Parathyroid adenoma (tissue), 2 donors: ENCODE measurements at regions not wholly inside any gene's neighbourhood (a gene's known extent, or its start where the extent isn't known, plus 50 kb on each side); places are given as distances from the start of the nearest gene placed in this dataset.
A peak's percentile ranks its signal among the peaks of the same experiment; 100 is the strongest.

ENCODE experiments used
- H2AFZ ChIP-seq: fragments of 300-600 bp; sonication (generic); one replicate; pipeline ENCODE4 v1.7.0; 2017; ENCODE audit warnings: antibody characterized with exemption, mild to moderate bottlenecking
- H3K27ac ChIP-seq: fragments of 300-600 bp; sonication (generic); one replicate; pipeline ENCODE4 v1.7.0; 2017
- H3K27me3 ChIP-seq: fragments of 300-600 bp; sonication (generic); one replicate; pipeline ENCODE4 v1.7.0; 2017; ENCODE audit warnings: low read length; ENCODE audit not compliant: control insufficient read depth, insufficient read depth
- H3K36me3 ChIP-seq: fragments of 300-600 bp; sonication (generic); one replicate; pipeline ENCODE4 v1.7.0; 2017; ENCODE audit warnings: low read length; ENCODE audit not compliant: control insufficient read depth, insufficient read depth
- H3K4me1 ChIP-seq: fragments of 300-600 bp; sonication (generic); one replicate; pipeline ENCODE4 v1.7.0; 2017; ENCODE audit warnings: control low read depth
- H3K4me2 ChIP-seq: fragments of 300-600 bp; sonication (generic); one replicate; pipeline ENCODE4 v1.7.0; 2017; ENCODE audit warnings: low read length
- H3K4me3 ChIP-seq: fragments of 300-600 bp; sonication (generic); one replicate; pipeline ENCODE4 v1.7.0; 2017; ENCODE audit warnings: low read depth, low read length
- H3K79me2 ChIP-seq: fragments of 300-600 bp; sonication (generic); one replicate; pipeline ENCODE4 v1.7.0; 2017; ENCODE audit warnings: control low read depth
- H3K9ac ChIP-seq: fragments of 300-600 bp; sonication (generic); one replicate; pipeline ENCODE4 v1.7.0; 2017; ENCODE audit warnings: mild to moderate bottlenecking
- H3K9me3 ChIP-seq: fragments of 300-600 bp; sonication (generic); one replicate; pipeline ENCODE4 v1.7.0; 2017; ENCODE audit warnings: low read length; ENCODE audit not compliant: control insufficient read depth
- CTCF ChIP-seq: fragments of 300-600 bp; sonication (generic); IDR thresholded peaks from one replicate; pipeline ENCODE4 v1.7.0; 2017; ENCODE audit warnings: antibody characterized with exemption, mild to moderate bottlenecking
- donor health status: primary hyperparathyroidism.

- Histone ChIP-seq H3K27ac (no peak overlapping the region), H2AFZ (peak overlapping the region; percentile 66), H3K79me2 (peaks cover 25% of the 10 kb centered on the region), H3K4me2 (no peak overlapping the region), H3K4me1 (peaks cover 17% of the 10 kb centered on the region), H3K36me3 (no peaks in the 10 kb centered on the region), H3K27me3 (no peaks in the 10 kb centered on the region), H3K9me3 (no peaks in the 10 kb centered on the region), H3K9ac (no peak overlapping the region), H3K4me3 (no peak overlapping the region)
- TF ChIP-seq CTCF, result no peak
These were observed 86.8 kb upstream of the CD180 start for GRCh38 chr5:67283275-67283987.

GRCh38 chr5:67281874-67282273 lies 85.3 kb upstream of the CD180 start:
- TF ChIP-seq CTCF, result no peak
- Histone ChIP-seq H3K79me2 (peaks cover 38% of the 10 kb centered on the region), H3K9ac (no peak overlapping the region), H3K4me1 (peaks cover 12% of the 10 kb centered on the region), H3K27me3 (no peaks in the 10 kb centered on the region), H3K9me3 (no peaks in the 10 kb centered on the region), H3K36me3 (no peaks in the 10 kb centered on the region), H3K27ac (no peak overlapping the region), H2AFZ (no peak overlapping the region), H3K4me3 (no peak overlapping the region), H3K4me2 (no peak overlapping the region)

GRCh38 chr5:67273689-67274356 lies 77.2 kb upstream of the CD180 start:
- Histone ChIP-seq H2AFZ (no peak overlapping the region), H3K36me3 (no peaks in the 10 kb centered on the region), H3K4me1 (peaks cover 19% of the 10 kb centered on the region), H3K9me3 (no peaks in the 10 kb centered on the region), H3K4me3 (no peak overlapping the region), H3K79me2 (peaks cover 19% of the 10 kb centered on the region), H3K9ac (no peak overlapping the region), H3K4me2 (no peak overlapping the region), H3K27ac (no peak overlapping the region), H3K27me3 (no peaks in the 10 kb centered on the region)
- no peak for TF ChIP-seq CTCF

- Histone ChIP-seq H3K4me1 (peaks cover 30% of the 10 kb centered on the region), H3K27ac (no peak overlapping the region), H3K4me3 (no peak overlapping the region), H3K27me3 (no peaks in the 10 kb centered on the region), H3K79me2 (peaks cover 7% of the 10 kb centered on the region), H2AFZ (peak overlapping the region; percentile 5), H3K9me3 (no peaks in the 10 kb centered on the region), H3K9ac (no peak overlapping the region), H3K36me3 (no peaks in the 10 kb centered on the region), H3K4me2 (no peak overlapping the region)
- TF ChIP-seq CTCF, result no peak
These were observed 76.0 kb upstream of the CD180 start for GRCh38 chr5:67272453-67273130.
